Fibroblast of lung (primary cell): ENCODE measurements at regions not wholly inside any gene's neighbourhood (a gene's known extent, or its start where the extent isn't known, plus 50 kb on each side); places are given as distances from the start of the nearest gene placed in this dataset.

Experiments used
- CTCF ChIP-seq, 2 donors: IDR thresholded peaks in 1 of 2; conservative IDR thresholded peaks in 1 of 2; 1 replicate in 1 of 2; 2 replicates in 1 of 2; pipeline ENCODE4 v1.5.1; 2011 to 2012; ENCODE audit warnings: low read length in 2 of 2, control low read depth in 1 of 2, inconsistent platforms in 1 of 2, low read depth in 1 of 2, mild to moderate bottlenecking in 1 of 2
- EZH2 ChIP-seq: IDR thresholded peaks from 2 replicates; pipeline ENCODE4 v1.5.1; 2012; ENCODE audit warnings: low read length, control low read depth, mild to moderate bottlenecking; ENCODE audit errors: missing control alignments

- TF ChIP-seq CTCF (conservative IDR thresholded peaks at IDR 0.05 in 1 of 2, IDR thresholded peaks at IDR 0.05 in 1 of 2; ENCODE audit: low read depth in 1 of 2, low read length in 2 of 2): no peak
- no peak for TF ChIP-seq EZH2
Observed at GRCh38 chr1:4273243-4273642, 373.2 kb upstream of the C1orf174 start.
